ENCODE measurements at regions not wholly inside any gene's neighbourhood (a gene's known extent, or its start where the extent isn't known, plus 50 kb on each side); places are given as distances from the start of the nearest gene placed in this dataset.

GRCh38 chr11:16554361-16554760 lies 184.1 kb upstream of the C11orf58 start:
- DNase-seq = no peak
- H3K36me3 ChIP-seq (ENCODE audit: control insufficient read depth in 2 of 2, extremely low read depth in 1 of 2, insufficient read depth in 1 of 2, low read length in 1 of 2) = no peaks in the 10 kb centered on the region
- no peaks in the 10 kb centered on the region for H3K27me3 ChIP-seq (replicated peaks in 1 of 2; ENCODE audit: control insufficient read depth in 2 of 2, extremely low read depth in 1 of 2, insufficient read depth in 2 of 2, low read length in 1 of 2)
- no peak overlapping the region for H3K4me3 Mint-ChIP-seq
- no peaks in the 10 kb centered on the region for H3K36me3 Mint-ChIP-seq
- no peaks in the 10 kb centered on the region for H3K9me3 ChIP-seq
- ChIA-PET POLR2A (no interaction called here), CTCF (no interaction called here)
- H3K4me1 Mint-ChIP-seq = no peaks in the 10 kb centered on the region
- peaks cover 0 to 5% (median 0%) of the 10 kb centered on the region in 3 donors for H3K9me3 Mint-ChIP-seq
- no peak overlapping the region for H3K4me3 ChIP-seq (ENCODE audit: control insufficient read depth in 1 of 2, extremely low read depth in 1 of 2, low read length in 1 of 2)
- H3K27ac Mint-ChIP-seq = no peak overlapping the region
- WGBS (ENCODE audit: insufficient coverage) = no CpG with 5 or more reads among the region's 2 CpGs
- no peaks in the 10 kb centered on the region for H3K27me3 Mint-ChIP-seq
- no peaks in the 10 kb centered on the region for H3K4me1 ChIP-seq (ENCODE audit: control insufficient read depth in 1 of 2, extremely low read depth in 1 of 2, insufficient read depth in 2 of 2, low read length in 2 of 2)
- no peak for ATAC-seq (replicated peaks in 1 of 4)
- H3K27ac ChIP-seq (ENCODE audit: low read length) = no peak overlapping the region

GRCh38 chr11:16547879-16548278 lies 190.6 kb upstream of the C11orf58 start:
- no peak overlapping the region for H3K4me3 ChIP-seq (ENCODE audit: control insufficient read depth in 1 of 2, extremely low read depth in 1 of 2, low read length in 1 of 2)
- ATAC-seq (replicated peaks in 1 of 4) = no peak
- ChIA-PET CTCF (no interaction called here), POLR2A (no interaction called here)
- DNase-seq = no peak
- Mint-ChIP-seq H3K36me3 (no peaks in the 10 kb centered on the region), H3K27ac (no peak overlapping the region), H3K4me3 (no peak overlapping the region), H3K4me1 (no peaks in the 10 kb centered on the region), H3K9me3 (peaks cover 2 to 15% (median 3%) of the 10 kb centered on the region in 3 donors), H3K27me3 (no peaks in the 10 kb centered on the region)
- H3K27ac ChIP-seq (ENCODE audit: low read length) = no peak overlapping the region
- WGBS (ENCODE audit: insufficient coverage) = no CpG with 5 or more reads among the region's 4 CpGs
- H3K4me1 ChIP-seq (ENCODE audit: control insufficient read depth in 1 of 2, extremely low read depth in 1 of 2, insufficient read depth in 2 of 2, low read length in 2 of 2) = no peaks in the 10 kb centered on the region
- no peaks in the 10 kb centered on the region for H3K36me3 ChIP-seq (ENCODE audit: control insufficient read depth in 2 of 2, extremely low read depth in 1 of 2, insufficient read depth in 1 of 2, low read length in 1 of 2)
- H3K27me3 ChIP-seq (replicated peaks in 1 of 2; ENCODE audit: control insufficient read depth in 2 of 2, extremely low read depth in 1 of 2, insufficient read depth in 2 of 2, low read length in 1 of 2) = no peaks in the 10 kb centered on the region
- no peaks in the 10 kb centered on the region for H3K9me3 ChIP-seq

GRCh38 chr11:16543642-16544041 lies 187.3 kb upstream of the SOX6 start:
- ChIA-PET POLR2A (no interaction called here), CTCF (no interaction called here)
- DNase-seq = no peak
- no peak overlapping the region for H3K4me3 ChIP-seq (ENCODE audit: control insufficient read depth in 1 of 2, extremely low read depth in 1 of 2, low read length in 1 of 2)
- H3K4me1 Mint-ChIP-seq = no peaks in the 10 kb centered on the region
- no peaks in the 10 kb centered on the region for H3K9me3 ChIP-seq
- H3K9me3 Mint-ChIP-seq = peaks cover 2 to 16% (median 15%) of the 10 kb centered on the region in 3 donors
- no peaks in the 10 kb centered on the region for H3K4me1 ChIP-seq (ENCODE audit: control insufficient read depth in 1 of 2, extremely low read depth in 1 of 2, insufficient read depth in 2 of 2, low read length in 2 of 2)
- H3K36me3 Mint-ChIP-seq = no peaks in the 10 kb centered on the region
- no peaks in the 10 kb centered on the region for H3K27me3 ChIP-seq (replicated peaks in 1 of 2; ENCODE audit: control insufficient read depth in 2 of 2, extremely low read depth in 1 of 2, insufficient read depth in 2 of 2, low read length in 1 of 2)
- ATAC-seq (replicated peaks in 1 of 4) = no peak
- H3K27me3 Mint-ChIP-seq = no peaks in the 10 kb centered on the region
- H3K27ac ChIP-seq (ENCODE audit: low read length) = no peak overlapping the region
- no peaks in the 10 kb centered on the region for H3K36me3 ChIP-seq (ENCODE audit: control insufficient read depth in 2 of 2, extremely low read depth in 1 of 2, insufficient read depth in 1 of 2, low read length in 1 of 2)
- no peak overlapping the region for H3K4me3 Mint-ChIP-seq
- WGBS (ENCODE audit: insufficient coverage) = no CpG with 5 or more reads among the region's 1 CpG
- no peak overlapping the region for H3K27ac Mint-ChIP-seq

- no peak overlapping the region for H3K4me3 Mint-ChIP-seq
- no peaks in the 10 kb centered on the region for H3K27me3 Mint-ChIP-seq
- ChIA-PET POLR2A (no interaction called here), CTCF (no interaction called here)
- H3K36me3 Mint-ChIP-seq = no peaks in the 10 kb centered on the region
- peaks cover 1 to 20% (median 19%) of the 10 kb centered on the region in 3 donors for H3K9me3 Mint-ChIP-seq
- no CpG with 5 or more reads among the region's 1 CpG for WGBS (ENCODE audit: insufficient coverage)
- H3K27ac Mint-ChIP-seq = no peak overlapping the region
- no peaks in the 10 kb centered on the region for H3K27me3 ChIP-seq (replicated peaks in 1 of 2; ENCODE audit: control insufficient read depth in 2 of 2, extremely low read depth in 1 of 2, insufficient read depth in 2 of 2, low read length in 1 of 2)
- H3K4me1 Mint-ChIP-seq = no peaks in the 10 kb centered on the region
- DNase-seq (no peak), ATAC-seq (replicated peaks in 1 of 4) (no peak)
- no peaks in the 10 kb centered on the region for H3K9me3 ChIP-seq
- no peaks in the 10 kb centered on the region for H3K4me1 ChIP-seq (ENCODE audit: control insufficient read depth in 1 of 2, extremely low read depth in 1 of 2, insufficient read depth in 2 of 2, low read length in 2 of 2)
- no peaks in the 10 kb centered on the region for H3K36me3 ChIP-seq (ENCODE audit: control insufficient read depth in 2 of 2, extremely low read depth in 1 of 2, insufficient read depth in 1 of 2, low read length in 1 of 2)
- no peak overlapping the region for H3K27ac ChIP-seq (ENCODE audit: low read length)
- no peak overlapping the region for H3K4me3 ChIP-seq (ENCODE audit: control insufficient read depth in 1 of 2, extremely low read depth in 1 of 2, low read length in 1 of 2)
Measured at GRCh38 chr11:16542353-16542752, 186.0 kb upstream of the SOX6 start.

- no peak for ATAC-seq (replicated peaks in 1 of 4)
- Mint-ChIP-seq H3K36me3 (no peaks in the 10 kb centered on the region), H3K27ac (no peak overlapping the region), H3K27me3 (no peaks in the 10 kb centered on the region), H3K4me1 (no peaks in the 10 kb centered on the region), H3K4me3 (no peak overlapping the region), H3K9me3 (peaks cover 2 to 21% (median 20%) of the 10 kb centered on the region in 3 donors)
- Histone ChIP-seq H3K9me3 (no peaks in the 10 kb centered on the region), H3K4me1 (ENCODE audit: control insufficient read depth in 1 of 2, extremely low read depth in 1 of 2, insufficient read depth in 2 of 2, low read length in 2 of 2) (no peaks in the 10 kb centered on the region), H3K36me3 (ENCODE audit: control insufficient read depth in 2 of 2, extremely low read depth in 1 of 2, insufficient read depth in 1 of 2, low read length in 1 of 2) (no peaks in the 10 kb centered on the region), H3K27ac (ENCODE audit: low read length) (no peak overlapping the region), H3K27me3 (replicated peaks in 1 of 2; ENCODE audit: control insufficient read depth in 2 of 2, extremely low read depth in 1 of 2, insufficient read depth in 2 of 2, low read length in 1 of 2) (peaks cover 0 to 3% of the 10 kb centered on the region in 2 experiments), H3K4me3 (ENCODE audit: control insufficient read depth in 1 of 2, extremely low read depth in 1 of 2, low read length in 1 of 2) (no peak overlapping the region)
- POLR2A ChIA-PET = no interaction called here
- CTCF ChIA-PET = interaction anchor here in 1 of 2 donors (0.6 kb wide), 1 partner anchor 156 kb away, joined by 3 read pairs; no protein-coding TSS in a partner anchor
- 89% methylated on average over 8 of the region's 9 CpGs for WGBS (ENCODE audit: insufficient coverage)
- DNase-seq = no peak
Measured at GRCh38 chr11:16536513-16536912, 180.2 kb upstream of the SOX6 start.

GRCh38 chr11:16528639-16529038 lies 172.3 kb upstream of the SOX6 start:
- POLR2A ChIA-PET = no interaction called here
- Histone ChIP-seq H3K36me3 (ENCODE audit: control insufficient read depth in 2 of 2, extremely low read depth in 1 of 2, insufficient read depth in 1 of 2, low read length in 1 of 2) (no peaks in the 10 kb centered on the region), H3K27ac (ENCODE audit: low read length) (no peak overlapping the region), H3K9me3 (no peaks in the 10 kb centered on the region), H3K27me3 (replicated peaks in 1 of 2; ENCODE audit: control insufficient read depth in 2 of 2, extremely low read depth in 1 of 2, insufficient read depth in 2 of 2, low read length in 1 of 2) (no peaks in the 10 kb centered on the region), H3K4me1 (ENCODE audit: control insufficient read depth in 1 of 2, extremely low read depth in 1 of 2, insufficient read depth in 2 of 2, low read length in 2 of 2) (no peaks in the 10 kb centered on the region), H3K4me3 (ENCODE audit: control insufficient read depth in 1 of 2, extremely low read depth in 1 of 2, low read length in 1 of 2) (no peak overlapping the region)
- no peak overlapping the region for H3K4me3 Mint-ChIP-seq
- DNase-seq = no peak
- peaks cover 0 to 4% (median 0%) of the 10 kb centered on the region in 3 donors for H3K9me3 Mint-ChIP-seq
- no peaks in the 10 kb centered on the region for H3K36me3 Mint-ChIP-seq
- ATAC-seq (replicated peaks in 1 of 4) = no peak
- WGBS (ENCODE audit: insufficient coverage) = 40% methylated on average over 1 of the region's 1 CpG
- no peak overlapping the region for H3K27ac Mint-ChIP-seq
- peaks cover 0 to 3% of the 10 kb centered on the region in 2 donors for H3K27me3 Mint-ChIP-seq
- no peaks in the 10 kb centered on the region for H3K4me1 Mint-ChIP-seq
- CTCF ChIA-PET = no interaction called here

- peaks cover 0 to 3% of the 10 kb centered on the region in 2 donors for H3K27me3 Mint-ChIP-seq
- DNase-seq = no peak
Measured at GRCh38 chr11:16527525-16528246, 171.3 kb upstream of the SOX6 start.

More at GRCh38 chr11:16527525-16528246, 171.3 kb upstream of the SOX6 start:
- 100% methylated on average over 1 of the region's 7 CpGs for WGBS (ENCODE audit: insufficient coverage)
- H3K4me3 ChIP-seq (ENCODE audit: control insufficient read depth in 1 of 2, extremely low read depth in 1 of 2, low read length in 1 of 2) = no peak overlapping the region
- no peaks in the 10 kb centered on the region for H3K4me1 ChIP-seq (ENCODE audit: control insufficient read depth in 1 of 2, extremely low read depth in 1 of 2, insufficient read depth in 2 of 2, low read length in 2 of 2)
- no peak overlapping the region for H3K4me3 Mint-ChIP-seq
- H3K36me3 ChIP-seq (ENCODE audit: control insufficient read depth in 2 of 2, extremely low read depth in 1 of 2, insufficient read depth in 1 of 2, low read length in 1 of 2) = no peaks in the 10 kb centered on the region
- ChIA-PET CTCF (no interaction called here), POLR2A (no interaction called here)
- no peaks in the 10 kb centered on the region for H3K36me3 Mint-ChIP-seq
- no peaks in the 10 kb centered on the region for H3K9me3 ChIP-seq
- H3K27ac Mint-ChIP-seq = no peak overlapping the region
- no peaks in the 10 kb centered on the region for H3K27me3 ChIP-seq (replicated peaks in 1 of 2; ENCODE audit: control insufficient read depth in 2 of 2, extremely low read depth in 1 of 2, insufficient read depth in 2 of 2, low read length in 1 of 2)
- peaks cover 0 to 5% (median under 1%) of the 10 kb centered on the region in 3 donors for H3K9me3 Mint-ChIP-seq
- H3K27ac ChIP-seq (ENCODE audit: low read length) = no peak overlapping the region
- ATAC-seq (replicated peaks in 1 of 4) = no peak
- H3K4me1 Mint-ChIP-seq = no peaks in the 10 kb centered on the region
